CD4-positive, alpha-beta T cell treated with Interleukin-21 for 1 hour (primary cell): ENCODE measurements at regions not wholly inside any gene's neighbourhood (a gene's known extent, or its start where the extent isn't known, plus 50 kb on each side); places are given as distances from the start of the nearest gene placed in this dataset.

Source experiments
- DNase-seq: peaks from one replicate; pipeline ENCODE4 v3.0.0-alpha.2; 2020

DNA sequence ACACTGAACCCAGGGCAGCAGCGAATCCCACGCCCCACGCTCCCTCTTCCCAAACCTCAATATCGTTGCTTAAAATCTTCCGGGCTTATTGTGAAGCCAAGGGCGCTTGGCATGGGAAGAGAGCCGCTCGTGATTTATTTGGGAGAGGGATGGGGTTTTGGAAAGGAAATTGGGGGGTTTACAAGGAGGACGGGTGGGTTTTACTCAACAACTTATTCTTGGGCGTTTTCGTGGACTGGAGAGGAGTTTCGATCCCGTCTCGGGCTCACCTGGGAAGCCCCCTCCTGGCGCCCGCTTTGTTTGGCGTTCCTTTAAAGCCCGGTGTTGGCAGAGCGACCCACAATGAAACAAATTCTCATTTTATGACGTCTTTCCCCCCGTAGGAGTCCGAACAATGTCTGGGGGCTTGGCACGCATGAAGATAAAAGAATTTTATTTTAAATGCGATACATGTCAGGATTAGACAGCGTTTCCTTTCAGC lies 135.3 kb downstream of the INSIG2 start:
- DNase-seq: no peak

DNA sequence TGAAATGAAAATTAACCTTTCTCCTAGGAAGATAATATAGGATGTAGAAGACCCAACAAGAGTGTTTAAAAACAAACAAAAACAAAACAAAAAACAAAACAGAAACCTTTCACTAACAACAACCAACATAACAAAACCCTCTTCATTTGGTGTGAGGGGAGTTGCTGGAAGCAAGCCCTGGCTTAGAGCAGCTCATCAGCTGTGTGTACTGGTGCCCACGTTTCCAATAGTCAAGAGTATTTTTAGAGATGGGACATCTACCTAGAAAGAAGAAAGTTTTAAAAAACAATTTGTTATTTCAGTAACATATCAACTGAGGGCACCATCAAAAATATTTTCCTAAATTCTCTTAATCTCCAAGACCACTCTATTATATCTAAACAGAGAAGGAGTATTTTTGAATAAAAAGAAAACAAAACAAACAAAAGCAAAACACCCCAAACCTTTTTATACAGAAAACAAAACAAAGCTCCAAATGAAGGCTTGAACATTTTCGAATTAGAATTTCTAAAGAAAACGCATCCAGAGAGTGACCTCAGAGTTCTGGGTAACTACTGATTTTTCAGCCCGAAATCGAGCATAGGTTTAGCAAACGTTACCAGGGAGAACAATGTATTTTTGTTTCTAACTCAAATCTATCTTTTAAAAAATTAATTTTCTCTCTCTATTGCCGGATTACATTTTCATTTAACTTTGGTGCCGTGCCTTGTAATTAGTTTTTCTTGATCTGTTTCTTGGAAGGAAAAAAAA lies 134.6 kb downstream of the INSIG2 start:
- no peak for DNase-seq

DNA sequence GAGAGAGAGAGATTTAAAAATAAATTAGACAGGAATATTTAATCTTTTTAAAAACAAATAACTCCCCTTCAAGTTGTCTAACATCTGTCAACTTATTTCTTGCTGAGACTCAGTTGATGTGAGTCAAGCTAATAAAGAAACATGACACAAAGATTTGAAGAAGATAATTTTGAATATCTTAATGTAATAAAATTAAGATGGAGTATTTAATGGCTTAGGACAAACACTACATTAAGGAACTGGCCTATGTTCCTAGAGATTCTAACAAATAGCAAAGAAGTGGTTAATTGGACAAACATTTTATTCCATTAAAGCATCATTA lies 134.0 kb downstream of the INSIG2 start:
- no peak for DNase-seq

DNA sequence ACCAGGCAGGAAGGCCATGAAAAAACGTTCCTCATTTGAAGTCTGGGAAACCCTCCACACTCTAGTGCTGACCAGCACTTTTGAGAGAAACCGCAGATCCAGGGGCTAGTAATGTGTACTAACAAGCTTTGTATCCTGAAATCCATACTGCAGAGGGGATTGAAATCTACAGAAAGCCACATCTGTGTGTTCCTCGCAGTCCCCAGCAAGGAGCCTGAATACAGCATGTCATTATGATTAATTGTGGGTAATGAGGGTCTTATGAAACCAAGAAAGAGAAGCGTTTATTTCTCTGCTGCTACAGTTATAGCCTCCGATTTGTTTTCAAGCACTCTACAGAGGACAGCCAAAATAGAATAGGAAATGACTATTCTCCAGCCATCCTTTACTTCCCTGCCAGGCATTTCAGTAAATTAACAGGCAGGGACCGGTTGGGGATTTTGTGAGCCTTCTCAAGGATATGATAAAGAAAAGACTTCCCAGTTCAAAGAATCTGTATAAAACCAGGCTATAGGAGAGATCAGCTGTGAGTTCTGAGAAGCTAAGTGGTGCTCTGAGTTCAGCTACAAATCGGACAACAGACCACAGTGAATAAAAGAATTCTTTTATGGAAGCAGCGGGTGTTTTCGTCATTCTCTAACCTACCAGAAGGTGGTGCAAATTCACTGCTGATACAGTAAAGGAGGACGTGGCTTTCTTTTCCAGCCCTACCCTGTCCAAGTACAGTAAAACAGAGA lies 133.4 kb downstream of the INSIG2 start:
- peak; percentile 64 for DNase-seq

DNA sequence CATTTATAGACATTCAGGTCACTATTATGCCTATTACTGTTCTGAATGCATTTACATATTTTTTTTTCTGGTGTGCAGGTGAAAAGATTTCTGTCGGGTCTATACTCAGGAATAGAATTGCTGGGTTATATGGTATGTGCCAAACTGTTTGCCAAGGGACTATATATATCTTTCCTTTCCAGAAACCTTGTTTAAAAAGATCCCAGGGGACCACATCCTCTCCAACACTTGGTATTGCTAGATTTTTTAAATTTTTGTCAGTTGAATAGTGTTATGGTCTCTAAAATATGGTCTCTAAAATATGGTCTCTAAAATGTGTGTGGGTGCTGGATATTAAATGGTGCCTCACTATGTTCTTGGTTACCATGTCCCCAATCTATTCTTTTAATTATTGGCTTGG lies 131.3 kb downstream of the INSIG2 start:
- no peak for DNase-seq

DNA sequence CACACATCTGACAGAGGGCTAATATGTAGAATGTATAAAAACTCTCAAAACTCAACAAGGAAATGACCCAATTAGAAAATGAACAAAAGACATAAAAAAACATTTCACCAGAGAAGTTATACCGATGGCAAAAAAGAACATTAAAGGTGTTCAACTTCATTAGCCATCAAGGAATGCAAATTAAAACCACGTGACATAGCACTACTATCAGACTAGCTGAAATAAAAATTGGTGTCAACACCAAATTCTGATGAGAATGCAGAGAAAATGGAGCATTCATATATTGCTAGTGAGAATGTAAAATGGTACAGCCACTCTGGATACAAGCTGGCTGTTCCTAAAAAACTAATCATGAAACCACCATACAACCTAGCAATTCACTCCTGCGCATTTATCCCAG lies 128.0 kb downstream of the INSIG2 start:
- no peak for DNase-seq

DNA sequence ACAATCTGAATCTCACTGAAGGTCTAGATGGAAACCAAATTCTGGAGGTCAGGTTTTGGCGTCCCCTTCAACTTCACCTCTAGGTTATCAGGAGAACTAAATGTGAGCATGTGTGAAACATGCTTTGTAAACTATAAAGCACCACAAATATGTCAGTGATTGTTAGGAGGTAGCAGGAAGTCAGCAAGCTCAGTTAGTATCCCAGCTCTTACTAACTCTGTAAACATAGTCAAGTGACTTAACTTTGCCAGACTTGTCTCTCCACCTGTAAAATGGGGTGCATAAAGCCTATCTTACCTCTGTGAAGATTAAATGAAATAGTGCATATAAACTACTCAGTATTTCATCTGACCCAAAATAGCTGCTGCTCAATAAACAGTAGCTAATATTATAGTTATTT lies 121.5 kb downstream of the INSIG2 start:
- DNase-seq: no peak

DNA sequence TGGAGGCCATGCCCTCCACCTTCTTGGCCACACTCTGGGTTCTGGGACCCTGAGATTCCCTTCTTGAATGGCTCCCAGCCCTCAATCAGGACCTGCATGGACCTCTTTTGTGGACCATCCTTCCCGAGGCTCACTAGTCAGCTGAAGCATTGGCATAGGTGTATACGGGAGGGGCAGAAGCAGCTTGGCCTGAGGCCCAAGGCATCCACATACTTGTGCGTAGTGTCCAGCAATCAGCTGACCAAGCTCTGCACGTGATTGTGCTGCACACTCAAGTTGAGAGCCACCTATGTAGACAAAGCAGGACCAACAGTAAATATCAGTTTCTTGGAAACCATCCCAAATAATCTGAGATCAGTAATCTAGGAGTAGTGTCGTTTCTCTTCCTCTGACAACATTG lies 119.6 kb downstream of the INSIG2 start:
- DNase-seq: no peak

DNA sequence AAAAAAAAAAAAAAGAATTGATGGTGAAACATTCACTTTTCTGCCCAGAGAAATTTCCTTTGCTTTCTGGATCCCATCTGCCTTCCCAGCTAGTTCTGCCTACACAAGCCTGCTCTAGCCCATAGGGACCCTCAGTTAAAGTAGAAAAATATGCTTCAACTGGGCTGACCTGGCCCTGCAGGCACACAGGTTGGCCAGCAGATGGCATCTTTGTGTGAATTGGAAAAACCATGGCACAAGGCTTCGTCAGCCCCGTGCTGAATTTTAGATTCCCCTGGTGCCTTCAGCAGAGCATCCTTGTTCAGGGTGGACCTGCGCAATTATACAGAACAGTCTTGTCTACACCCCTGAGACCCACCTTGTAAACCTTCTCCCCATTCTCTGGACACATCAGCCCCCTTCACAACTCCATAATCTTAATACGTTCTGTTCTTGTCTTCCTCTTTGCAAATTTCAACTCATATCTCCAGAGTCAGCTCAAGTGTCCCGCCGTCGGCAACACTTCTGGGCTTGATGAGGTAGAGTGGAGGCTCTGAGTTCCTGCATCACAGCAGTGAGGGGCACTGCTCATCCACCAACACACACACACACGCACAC lies 114.5 kb downstream of the INSIG2 start:
- DNase-seq: peak; percentile 59

DNA sequence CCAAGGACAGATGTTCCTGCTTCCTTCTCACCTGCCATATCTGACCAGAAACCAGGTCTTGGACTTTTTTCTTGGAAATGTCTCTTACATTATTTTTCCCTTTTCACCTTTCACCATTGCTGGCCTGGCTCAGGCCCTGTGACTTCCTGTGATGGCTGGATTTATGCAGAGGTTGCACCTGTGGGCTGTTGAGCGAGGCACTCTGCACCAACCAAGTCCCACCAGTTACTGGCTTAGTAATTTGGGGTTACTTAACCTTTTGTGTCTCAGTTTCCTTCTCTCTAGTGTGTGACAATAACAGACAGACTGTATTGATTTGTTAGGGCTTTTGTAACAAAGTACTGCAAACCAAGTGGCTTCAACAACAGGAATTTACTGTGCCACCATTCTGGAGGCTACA lies 110.0 kb downstream of the INSIG2 start:
- no peak for DNase-seq

DNA sequence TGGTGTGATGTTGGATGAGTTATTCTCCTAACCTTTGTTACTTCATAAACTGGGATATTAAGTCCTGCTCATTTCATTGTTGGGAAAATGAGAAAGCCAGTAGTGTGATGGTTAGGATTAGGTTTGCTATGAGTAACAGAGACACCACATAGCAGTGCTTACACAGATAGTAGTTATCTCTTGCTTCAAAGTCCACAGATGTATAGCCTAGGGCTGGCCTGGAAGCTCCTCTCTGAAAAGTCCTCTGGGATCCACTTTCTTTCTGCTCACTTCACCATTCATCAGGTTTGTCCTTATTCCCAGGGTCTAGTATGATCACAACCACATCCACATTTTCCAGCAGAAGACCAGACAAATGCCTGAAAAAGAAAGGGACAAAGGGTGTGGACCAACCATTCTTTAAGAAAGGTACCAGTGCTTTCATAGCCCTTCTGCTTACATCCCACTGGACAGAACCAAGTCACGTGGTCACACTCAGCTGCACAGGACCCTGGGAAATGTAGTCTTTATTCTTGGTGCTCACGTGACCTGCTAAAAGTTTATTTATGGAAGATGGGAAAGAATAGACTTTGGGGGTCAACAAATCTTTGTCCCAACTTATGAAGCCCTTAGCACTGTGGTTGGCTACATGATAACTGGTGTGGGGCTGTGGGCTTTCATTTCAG lies 108.9 kb downstream of the INSIG2 start:
- DNase-seq: peak; percentile 19

DNA sequence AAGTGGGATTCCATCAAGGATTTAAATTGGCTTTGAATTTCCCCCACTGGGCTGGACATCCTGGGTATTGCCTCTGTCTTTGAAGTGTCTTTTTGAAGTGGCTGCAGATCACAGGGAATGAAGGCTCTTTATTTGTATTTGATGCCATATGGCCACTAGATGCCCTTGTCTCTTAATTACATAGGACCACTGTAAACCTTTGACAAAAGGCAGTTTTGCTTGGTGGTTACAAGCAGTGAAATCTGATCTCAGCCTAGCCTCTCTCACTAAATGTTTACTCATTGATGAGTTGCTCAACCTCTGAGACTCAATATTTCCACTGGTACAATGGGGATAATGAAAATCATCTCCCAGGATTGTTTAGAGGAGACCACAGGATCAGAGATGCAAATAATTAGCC lies 102.2 kb downstream of the INSIG2 start:
- no peak for DNase-seq

DNA sequence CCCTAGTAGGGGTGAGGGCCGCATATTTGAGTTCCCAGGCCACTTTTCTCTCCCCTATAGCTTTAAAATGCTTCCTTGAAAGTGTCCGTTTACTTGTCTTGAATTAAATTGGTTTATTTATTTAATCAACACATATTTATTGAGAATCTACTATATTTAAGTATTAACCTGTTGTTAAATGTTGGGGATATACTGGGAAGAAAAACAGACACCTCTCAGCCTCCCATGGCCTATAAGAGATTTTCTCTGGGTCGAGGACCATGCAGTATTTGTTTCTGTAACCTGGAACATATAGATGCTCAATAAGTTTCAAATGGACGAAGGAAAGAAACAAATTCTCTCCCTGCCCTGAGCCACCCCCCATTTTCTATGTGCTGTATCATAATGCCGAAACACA lies 98.6 kb downstream of the INSIG2 start:
- DNase-seq: no peak

DNA sequence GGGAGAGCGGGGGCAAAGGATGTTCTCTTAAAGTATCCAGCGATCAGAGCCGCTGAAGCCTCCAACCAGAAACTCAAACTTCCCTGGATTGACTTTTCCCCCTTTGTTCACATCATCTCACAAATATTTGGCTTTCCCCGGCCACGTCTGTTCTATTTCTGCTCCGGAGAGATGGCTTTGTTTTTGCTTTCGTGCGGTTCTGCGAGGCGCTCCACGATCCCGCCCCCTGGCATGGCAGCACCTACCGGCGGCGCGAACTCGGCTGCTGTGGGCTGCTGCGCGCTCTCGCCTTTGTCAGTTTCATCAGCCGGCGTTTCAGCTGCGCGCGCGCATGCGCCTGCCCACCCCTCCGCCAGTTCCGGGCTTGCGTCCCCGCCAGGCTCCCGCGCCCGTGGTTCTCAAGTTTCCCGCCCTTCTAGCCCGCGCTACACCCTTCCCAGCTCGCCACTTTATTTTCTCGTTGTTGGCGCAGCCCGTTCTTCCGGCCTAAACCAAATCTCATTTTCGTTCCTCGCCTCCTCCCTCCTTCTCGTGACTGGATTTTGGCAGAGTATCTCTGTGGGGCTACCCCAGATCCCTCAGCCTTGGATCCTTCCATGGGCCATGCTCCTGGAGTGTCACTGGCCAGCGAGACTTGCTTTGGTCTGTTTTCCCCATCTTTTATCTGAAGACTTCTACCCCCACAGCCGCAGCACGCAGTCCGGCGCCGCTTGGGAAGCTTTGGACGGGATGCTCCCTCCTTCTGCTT lies 98.0 kb downstream of the INSIG2 start:
- peak; percentile 89 for DNase-seq

DNA sequence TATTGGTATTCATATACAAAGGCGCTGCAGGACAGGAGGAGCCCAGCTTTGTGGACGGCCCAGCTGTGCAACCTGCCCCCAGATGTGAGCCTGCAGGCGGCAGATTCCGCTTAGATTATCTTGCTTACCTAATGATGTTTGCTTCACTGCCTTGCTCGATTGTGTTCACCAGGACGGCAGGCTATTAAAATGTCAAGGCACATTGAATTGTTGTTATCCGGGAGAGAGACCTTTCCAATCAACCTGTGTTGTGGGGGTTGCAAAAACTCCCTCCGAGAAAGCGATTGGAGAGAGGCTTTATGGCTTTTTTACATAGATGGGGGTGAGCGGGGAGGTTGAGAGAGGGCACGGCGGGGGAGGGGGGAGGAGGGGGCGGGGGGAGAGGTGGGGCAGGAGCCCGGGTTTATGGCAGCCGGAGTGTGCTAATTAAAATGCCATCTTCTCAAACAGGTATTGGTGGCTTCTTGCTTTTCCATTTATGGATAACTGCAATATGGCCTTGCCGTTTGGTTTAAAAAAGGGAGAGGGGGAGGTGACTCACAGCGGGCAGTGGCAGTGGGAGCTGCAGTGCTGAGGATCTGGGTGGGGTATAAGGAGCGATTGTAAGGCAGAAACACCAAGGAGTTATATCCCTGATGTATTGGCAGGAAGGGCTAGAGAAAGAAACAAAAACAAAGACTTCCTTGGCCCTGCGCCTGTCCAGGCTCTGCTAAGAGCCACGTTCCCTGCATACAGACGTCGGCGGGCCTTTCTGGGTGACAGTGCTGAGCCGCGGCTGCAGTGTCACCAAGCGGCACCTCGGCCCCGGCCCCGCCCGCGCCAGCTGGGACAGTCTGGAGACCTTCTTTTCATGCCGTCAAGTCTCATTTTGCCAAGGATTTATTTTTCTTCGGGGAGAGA lies 97.2 kb downstream of the INSIG2 start:
- peak; percentile 37 for DNase-seq

DNA sequence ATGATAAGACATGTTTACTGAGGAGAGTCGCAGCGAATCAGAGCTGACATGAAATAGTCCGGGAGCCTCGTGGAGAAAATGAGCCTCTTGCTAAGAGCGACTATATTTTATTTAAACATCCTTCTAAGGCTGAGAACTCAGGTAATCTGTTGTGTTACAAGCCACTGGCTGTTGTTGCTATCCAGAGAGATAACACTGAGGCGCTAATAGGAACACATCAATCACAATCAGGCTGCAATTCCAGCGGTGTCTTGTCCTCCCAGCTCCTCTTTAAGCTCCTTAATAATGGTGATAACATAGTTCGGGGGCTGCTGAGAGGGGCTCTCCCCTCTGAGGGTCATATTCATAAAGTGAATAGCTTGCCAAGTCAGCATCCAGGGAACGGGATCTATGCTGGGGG lies 95.1 kb downstream of the INSIG2 start:
- DNase-seq: no peak

DNA sequence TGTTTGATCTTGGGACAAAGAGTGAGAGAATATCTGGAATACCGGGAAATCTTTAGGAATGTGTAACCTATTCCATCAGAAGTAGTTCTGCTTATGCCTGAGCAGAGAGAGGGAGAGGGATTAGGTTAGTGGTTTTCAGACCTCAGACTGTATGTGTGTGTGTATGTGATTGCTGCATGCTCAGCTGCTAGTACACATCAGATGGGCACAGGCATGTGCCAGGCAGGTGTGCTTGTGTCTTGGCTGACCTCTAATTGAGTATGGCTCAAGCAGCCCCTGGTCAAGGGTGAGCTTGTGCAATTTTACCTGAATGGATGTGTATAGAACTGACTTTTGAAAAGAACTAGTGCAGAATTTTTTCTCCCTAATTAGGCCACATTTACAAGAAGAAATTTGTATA lies 91.2 kb downstream of the INSIG2 start:
- DNase-seq: no peak

DNA sequence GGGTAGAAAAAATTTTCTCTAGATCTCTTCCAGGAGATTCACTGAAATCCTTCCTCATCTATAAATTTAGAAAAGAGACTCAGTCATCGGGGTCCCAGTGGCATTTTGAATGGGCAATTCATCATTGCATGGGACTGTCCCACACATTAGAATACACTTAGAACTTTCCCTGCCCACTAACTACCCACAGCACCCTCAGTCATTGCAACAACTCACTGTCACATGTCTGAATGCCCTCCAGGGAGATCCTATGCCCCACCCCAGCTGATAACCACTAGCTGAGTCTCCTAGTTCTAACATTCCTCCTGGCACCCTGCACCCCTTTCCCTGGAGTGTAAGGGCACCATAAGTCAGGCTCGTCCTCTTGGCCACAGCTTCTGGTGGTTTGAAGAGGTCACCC lies 89.6 kb downstream of the INSIG2 start:
- DNase-seq: no peak

DNA sequence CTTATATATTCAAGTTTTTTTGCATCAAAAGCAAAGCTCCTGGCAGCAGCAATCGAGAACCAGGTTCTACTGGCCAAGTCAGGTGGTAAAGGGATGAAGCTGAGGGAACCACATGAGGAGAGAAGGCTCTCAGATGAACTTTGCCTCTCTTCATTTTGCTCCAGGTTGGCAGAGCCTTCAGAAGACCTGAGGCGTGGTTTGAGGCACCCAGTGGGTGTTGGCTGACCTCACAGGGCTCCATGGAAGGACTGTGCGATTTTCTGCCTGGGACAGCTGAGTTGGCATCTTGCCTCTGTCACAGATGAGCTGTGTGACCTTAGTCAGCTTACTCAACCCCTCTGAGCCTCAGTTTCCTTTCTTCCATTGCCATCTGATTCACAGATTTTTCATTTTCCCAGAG lies 89.0 kb downstream of the INSIG2 start:
- DNase-seq: no peak

DNA sequence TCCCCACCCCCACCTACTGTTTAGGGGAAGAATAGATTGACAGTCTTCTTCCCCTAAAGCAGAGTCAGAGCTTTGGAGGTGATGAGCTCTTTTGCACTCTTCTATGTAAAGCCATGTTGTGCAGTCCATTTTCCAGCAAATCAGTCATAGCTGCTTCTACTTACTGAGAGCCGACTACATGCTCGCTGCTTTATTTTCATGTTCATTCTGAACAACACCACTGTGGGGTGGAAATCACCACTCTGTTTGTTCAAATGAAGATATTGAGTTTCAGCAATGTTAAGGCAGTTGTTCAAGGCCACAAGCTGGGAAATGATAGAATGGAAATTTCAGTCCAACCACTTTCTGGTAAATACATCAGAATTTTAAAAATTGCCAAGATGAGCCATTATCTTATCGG lies 88.3 kb downstream of the INSIG2 start:
- DNase-seq: no peak

DNA sequence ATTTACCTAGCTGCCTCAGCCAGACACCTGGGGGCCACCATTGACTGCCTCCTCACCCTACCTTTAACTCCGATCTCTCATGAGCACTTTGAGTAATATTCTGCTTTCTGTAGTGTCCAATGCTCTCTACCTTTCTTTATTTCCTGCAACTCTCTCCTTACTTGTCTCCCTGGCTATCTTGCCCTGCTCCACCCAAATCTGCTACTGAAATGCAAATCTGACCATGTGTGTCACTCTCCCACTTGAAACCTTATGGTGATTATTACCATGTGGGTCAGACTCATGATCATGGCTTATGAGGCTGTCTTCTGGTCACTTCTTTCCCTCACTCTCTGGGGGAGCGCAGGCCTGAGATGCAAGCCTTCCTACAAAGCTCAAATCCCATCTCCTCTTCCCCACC lies 83.3 kb downstream of the INSIG2 start:
- DNase-seq: no peak
